ENCODE measurements at regions not wholly inside any gene's neighbourhood (a gene's known extent, or its start where the extent isn't known, plus 50 kb on each side); places are given as distances from the start of the nearest gene placed in this dataset.

DNA sequence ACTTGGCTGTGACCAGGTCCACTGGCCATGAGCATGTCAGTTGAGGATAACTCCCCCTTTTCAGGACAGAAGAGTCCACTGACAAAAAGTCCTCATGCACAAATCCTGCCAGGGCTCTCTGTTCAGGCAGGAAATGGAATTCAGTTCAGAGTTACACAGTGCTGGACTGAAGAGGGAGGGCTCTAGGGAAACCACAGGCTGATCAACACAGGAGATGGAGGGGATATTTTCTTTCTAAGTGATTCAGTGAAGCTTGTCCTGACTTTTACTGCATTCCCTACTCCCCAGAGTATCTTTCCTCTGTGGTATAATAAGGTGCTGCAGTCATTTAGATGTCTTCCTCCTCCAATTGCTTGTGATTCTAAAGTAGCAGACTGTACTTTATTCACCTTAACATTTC, 335.5 kb upstream of the IGFBP7 start:
- ATAC-seq (ENCODE audit: low FRiP score) (no peak), DNase-seq (ENCODE audit: low spot score) (no peak)
- TF ChIP-seq, protein P1, sequence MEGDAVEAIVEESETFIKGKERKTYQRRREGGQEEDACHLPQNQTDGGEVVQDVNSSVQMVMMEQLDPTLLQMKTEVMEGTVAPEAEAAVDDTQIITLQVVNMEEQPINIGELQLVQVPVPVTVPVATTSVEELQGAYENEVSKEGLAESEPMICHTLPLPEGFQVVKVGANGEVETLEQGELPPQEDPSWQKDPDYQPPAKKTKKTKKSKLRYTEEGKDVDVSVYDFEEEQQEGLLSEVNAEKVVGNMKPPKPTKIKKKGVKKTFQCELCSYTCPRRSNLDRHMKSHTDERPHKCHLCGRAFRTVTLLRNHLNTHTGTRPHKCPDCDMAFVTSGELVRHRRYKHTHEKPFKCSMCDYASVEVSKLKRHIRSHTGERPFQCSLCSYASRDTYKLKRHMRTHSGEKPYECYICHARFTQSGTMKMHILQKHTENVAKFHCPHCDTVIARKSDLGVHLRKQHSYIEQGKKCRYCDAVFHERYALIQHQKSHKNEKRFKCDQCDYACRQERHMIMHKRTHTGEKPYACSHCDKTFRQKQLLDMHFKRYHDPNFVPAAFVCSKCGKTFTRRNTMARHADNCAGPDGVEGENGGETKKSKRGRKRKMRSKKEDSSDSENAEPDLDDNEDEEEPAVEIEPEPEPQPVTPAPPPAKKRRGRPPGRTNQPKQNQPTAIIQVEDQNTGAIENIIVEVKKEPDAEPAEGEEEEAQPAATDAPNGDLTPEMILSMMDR (IDR thresholded peaks at IDR 0.05): no peak

- TF ChIP-seq, protein P1 (IDR thresholded peaks at IDR 0.05): no peak
- no peak for DNase-seq (ENCODE audit: low spot score)
- ATAC-seq (ENCODE audit: low FRiP score): no peak
Measured at GRCh38 chr4:57444671-57445070, 334.5 kb upstream of the IGFBP7 start.

- TF ChIP-seq, protein P1 (IDR thresholded peaks at IDR 0.05): no peak
- DNase-seq (ENCODE audit: low spot score) (no peak), ATAC-seq (ENCODE audit: low FRiP score) (no peak)
Measured at GRCh38 chr4:57443787-57444186, 333.6 kb upstream of the IGFBP7 start.

DNA sequence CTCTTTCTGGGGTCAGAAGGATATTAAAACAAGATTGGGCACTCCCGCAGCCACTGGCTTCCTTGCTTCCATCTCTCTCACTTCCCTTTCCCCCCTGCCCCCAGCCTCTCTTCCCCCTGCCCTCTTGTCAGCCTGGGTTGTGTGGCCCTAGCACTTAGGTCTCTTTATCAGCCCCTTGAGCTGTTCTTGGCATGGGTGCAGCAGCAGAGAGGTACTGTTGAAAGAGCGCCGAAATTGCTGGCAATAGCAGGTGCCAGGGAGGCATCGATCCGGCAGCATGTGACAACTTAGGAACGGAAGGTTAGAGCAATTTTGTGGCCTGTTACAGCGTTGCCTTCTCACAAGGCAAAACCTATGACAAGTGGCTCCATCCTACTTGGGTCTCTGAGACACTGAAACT, 333.1 kb upstream of the IGFBP7 start:
- DNase-seq (ENCODE audit: low spot score) (no peak), ATAC-seq (ENCODE audit: low FRiP score) (no peak)
- TF ChIP-seq, protein P1 (IDR thresholded peaks at IDR 0.05): no peak

DNA sequence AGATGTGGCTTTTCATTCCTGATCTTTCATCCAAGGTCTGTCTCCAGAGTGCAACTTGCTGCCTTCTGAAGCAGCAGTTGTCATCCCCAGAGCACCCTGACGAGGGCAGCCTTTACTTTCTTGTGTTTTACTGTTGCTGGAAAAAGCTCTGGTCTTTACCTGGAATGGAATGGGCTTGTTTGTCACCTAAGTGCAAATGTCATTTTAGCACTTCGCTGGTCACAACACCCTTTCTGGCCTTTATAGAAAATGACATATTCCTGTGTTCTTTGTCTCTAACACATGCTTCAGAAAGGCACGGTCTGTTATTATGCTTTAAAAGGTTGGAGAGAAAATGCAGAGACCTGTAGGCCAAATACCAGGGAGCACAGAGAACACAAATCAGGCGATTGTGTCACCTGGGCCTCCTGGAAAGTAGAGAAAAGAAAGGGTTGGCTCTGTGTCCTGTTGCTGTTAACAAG, 332.7 kb upstream of the IGFBP7 start:
- ATAC-seq (ENCODE audit: low FRiP score) (peak; percentile 51), DNase-seq (ENCODE audit: low spot score) (no peak)
- TF ChIP-seq, protein P1 (IDR thresholded peaks at IDR 0.05): no peak

- TF ChIP-seq, protein P1 (IDR thresholded peaks at IDR 0.05): no peak
- DNase-seq (ENCODE audit: low spot score): no peak
- no peak for ATAC-seq (ENCODE audit: low FRiP score)
Measured at GRCh38 chr4:57442241-57442640, 332.1 kb upstream of the IGFBP7 start.

DNA sequence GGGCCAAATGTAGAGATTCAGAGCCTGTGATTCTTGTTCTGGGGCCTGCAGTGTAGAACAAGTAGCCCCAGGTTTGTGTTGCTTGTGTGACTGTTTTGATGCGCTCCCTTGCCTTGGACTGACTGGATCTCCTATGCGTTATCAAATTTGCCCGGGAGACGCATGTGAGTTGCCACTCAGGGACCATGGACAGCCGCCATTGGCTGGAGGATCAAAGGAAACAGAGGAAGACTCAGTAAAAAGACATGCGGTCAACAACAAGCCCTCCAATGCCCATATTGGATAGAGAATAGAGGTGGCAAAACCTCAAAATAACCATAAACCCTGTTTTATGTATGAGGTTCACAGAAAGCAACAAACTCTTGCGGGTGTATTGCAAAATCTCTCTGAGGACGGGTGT, 327.5 kb upstream of the IGFBP7 start:
- TF ChIP-seq, protein P1 (IDR thresholded peaks at IDR 0.05): no peak
- ATAC-seq (ENCODE audit: low FRiP score) (no peak), DNase-seq (ENCODE audit: low spot score) (no peak)

Measured in omental fat pad (tissue), 3 donors.